ENCODE measurements at regions not wholly inside any gene's neighbourhood (a gene's known extent, or its start where the extent isn't known, plus 50 kb on each side); places are given as distances from the start of the nearest gene placed in this dataset.

DNA sequence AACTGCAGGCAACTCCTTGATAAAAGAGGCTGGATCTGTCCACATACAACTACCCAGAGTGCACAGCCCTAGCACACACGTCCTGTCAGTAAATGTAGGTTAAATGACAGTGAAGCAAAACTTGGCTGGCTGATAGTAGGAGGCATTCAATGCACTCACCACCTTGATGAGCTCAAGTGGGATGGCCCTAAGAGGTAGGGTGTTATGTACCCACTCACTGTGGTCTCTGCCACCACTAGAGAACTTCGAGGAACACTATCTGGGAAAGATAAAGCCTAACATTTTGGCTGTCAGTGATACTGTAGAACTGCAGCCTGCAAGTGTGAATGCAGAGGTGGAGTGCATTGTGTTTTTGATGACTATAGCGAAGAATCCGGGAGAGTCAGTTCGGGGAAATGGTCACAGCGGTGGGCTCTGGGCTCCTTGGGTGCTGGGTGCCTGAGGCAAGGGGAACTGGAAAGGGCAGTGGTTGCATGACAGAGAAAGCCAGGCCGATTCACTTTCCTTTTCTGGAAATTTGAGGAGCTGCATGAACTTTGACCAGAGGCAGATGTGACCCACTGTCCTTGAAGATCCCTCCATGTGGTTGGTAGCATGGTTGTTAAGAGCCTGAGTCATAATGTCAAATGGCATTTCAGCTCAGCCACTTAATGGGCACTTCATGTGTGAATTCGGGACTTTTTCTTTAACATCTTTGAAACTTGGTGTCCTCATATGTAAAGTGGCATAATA, 93.1 kb upstream of the ZPBP start:
- H3K27me3 ChIP-seq (ENCODE audit: control insufficient read depth, insufficient read depth, low read length), result no peaks in the 10 kb centered on the region
- 53% methylated on average over 5 of the region's 8 CpGs; no CpG with 5 or more reads in 1 of the 2 experiments for WGBS, 2 experiments (ENCODE audit: extremely low coverage in 2 of 2, insufficient read length in 1 of 2)
- H3K79me1 ChIP-seq (ENCODE audit: low read depth in 1 of 2, low read length in 2 of 2), result no peaks in the 10 kb centered on the region
- H2AK9ac ChIP-seq (replicated peaks; ENCODE audit: low read depth, low read length, poor library complexity), result no peak overlapping the region
- CTCF ChIA-PET, result no interaction called here
- POLR2A ChIA-PET (ENCODE audit: unreplicated experiment), result no interaction called here
- no peak overlapping the region for H2AK5ac ChIP-seq (ENCODE audit: low read depth, low read length)
- no peak overlapping the region for H4K8ac ChIP-seq (ENCODE audit: low read depth in 2 of 2, low read length in 2 of 2)
- H3K4me3 ChIP-seq (ENCODE audit: insufficient read depth, low read depth, low read length), result no peak overlapping the region
- TF ChIP-seq MXI1 (IDR thresholded peaks at IDR 0.05; ENCODE audit: borderline replicate concordance, low read depth, low read length), result no peak
- TF ChIP-seq MAZ (IDR thresholded peaks at IDR 0.05; ENCODE audit: borderline replicate concordance, low read depth, low read length), result no peak
- no peak for TF ChIP-seq POLR2A (IDR thresholded peaks at IDR 0.05; ENCODE audit: low read depth, low read length)
- no peak for TF ChIP-seq BHLHE40 (IDR thresholded peaks at IDR 0.05; ENCODE audit: low read depth, low read length)
- TF ChIP-seq CHD1 (IDR thresholded peaks at IDR 0.05; ENCODE audit: low read depth, low read length), result no peak
- no peak for TF ChIP-seq FOS (IDR thresholded peaks at IDR 0.05; ENCODE audit: low read depth, low read length)
- TF ChIP-seq CEBPB (IDR thresholded peaks at IDR 0.05; ENCODE audit: low read depth, low read length), result no peak
- no peak for TF ChIP-seq MAFK (IDR thresholded peaks at IDR 0.05; ENCODE audit: low read depth, low read length)
- TF ChIP-seq NFE2L2 (IDR thresholded peaks at IDR 0.05; ENCODE audit: low read depth, low read length), result no peak
- TF ChIP-seq, protein P1, sequence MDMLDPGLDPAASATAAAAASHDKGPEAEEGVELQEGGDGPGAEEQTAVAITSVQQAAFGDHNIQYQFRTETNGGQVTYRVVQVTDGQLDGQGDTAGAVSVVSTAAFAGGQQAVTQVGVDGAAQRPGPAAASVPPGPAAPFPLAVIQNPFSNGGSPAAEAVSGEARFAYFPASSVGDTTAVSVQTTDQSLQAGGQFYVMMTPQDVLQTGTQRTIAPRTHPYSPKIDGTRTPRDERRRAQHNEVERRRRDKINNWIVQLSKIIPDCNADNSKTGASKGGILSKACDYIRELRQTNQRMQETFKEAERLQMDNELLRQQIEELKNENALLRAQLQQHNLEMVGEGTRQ (IDR thresholded peaks at IDR 0.05; ENCODE audit: low read depth, low read length), result no peak
- TF ChIP-seq, protein P2, sequence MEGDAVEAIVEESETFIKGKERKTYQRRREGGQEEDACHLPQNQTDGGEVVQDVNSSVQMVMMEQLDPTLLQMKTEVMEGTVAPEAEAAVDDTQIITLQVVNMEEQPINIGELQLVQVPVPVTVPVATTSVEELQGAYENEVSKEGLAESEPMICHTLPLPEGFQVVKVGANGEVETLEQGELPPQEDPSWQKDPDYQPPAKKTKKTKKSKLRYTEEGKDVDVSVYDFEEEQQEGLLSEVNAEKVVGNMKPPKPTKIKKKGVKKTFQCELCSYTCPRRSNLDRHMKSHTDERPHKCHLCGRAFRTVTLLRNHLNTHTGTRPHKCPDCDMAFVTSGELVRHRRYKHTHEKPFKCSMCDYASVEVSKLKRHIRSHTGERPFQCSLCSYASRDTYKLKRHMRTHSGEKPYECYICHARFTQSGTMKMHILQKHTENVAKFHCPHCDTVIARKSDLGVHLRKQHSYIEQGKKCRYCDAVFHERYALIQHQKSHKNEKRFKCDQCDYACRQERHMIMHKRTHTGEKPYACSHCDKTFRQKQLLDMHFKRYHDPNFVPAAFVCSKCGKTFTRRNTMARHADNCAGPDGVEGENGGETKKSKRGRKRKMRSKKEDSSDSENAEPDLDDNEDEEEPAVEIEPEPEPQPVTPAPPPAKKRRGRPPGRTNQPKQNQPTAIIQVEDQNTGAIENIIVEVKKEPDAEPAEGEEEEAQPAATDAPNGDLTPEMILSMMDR (conservative IDR thresholded peaks at IDR 0.05; ENCODE audit: low read depth, low read length), result no peak
- TF ChIP-seq, protein P3, sequence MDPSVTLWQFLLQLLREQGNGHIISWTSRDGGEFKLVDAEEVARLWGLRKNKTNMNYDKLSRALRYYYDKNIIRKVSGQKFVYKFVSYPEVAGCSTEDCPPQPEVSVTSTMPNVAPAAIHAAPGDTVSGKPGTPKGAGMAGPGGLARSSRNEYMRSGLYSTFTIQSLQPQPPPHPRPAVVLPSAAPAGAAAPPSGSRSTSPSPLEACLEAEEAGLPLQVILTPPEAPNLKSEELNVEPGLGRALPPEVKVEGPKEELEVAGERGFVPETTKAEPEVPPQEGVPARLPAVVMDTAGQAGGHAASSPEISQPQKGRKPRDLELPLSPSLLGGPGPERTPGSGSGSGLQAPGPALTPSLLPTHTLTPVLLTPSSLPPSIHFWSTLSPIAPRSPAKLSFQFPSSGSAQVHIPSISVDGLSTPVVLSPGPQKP (IDR thresholded peaks at IDR 0.05; ENCODE audit: borderline replicate concordance, low read depth, low read length), result no peak
- no peak for TF ChIP-seq RFX5 (IDR thresholded peaks at IDR 0.05; ENCODE audit: low read depth, low read length)
- no peak for TF ChIP-seq RCOR1 (IDR thresholded peaks at IDR 0.05; ENCODE audit: insufficient replicate concordance, low read length)
- TF ChIP-seq SMC3 (IDR thresholded peaks at IDR 0.05; ENCODE audit: low read depth, low read length), result no peak
- no peak for TF ChIP-seq RAD21 (IDR thresholded peaks at IDR 0.05; ENCODE audit: low read length)
- BruUV-seq (replicated peaks), result no TSS peak
- H4K20me1 ChIP-seq (ENCODE audit: insufficient read depth, low read length), result no peaks in the 10 kb centered on the region
- H3K18ac ChIP-seq (ENCODE audit: low read depth, low read length), result no peak overlapping the region
- H2BK120ac ChIP-seq (ENCODE audit: low read depth, low read length), result no peak overlapping the region
- no peak overlapping the region for H3K27ac ChIP-seq (ENCODE audit: insufficient read depth, low read length)
- H3K56ac ChIP-seq (ENCODE audit: extremely low read depth, insufficient read depth, low read length), result no peak overlapping the region
- DNase-seq (no peak), ATAC-seq (ENCODE audit: low read depth) (no peak)
- no peak overlapping the region for H3K23ac ChIP-seq (ENCODE audit: low read depth, low read length)
- peaks cover 3% of the 10 kb centered on the region for H3K9me3 ChIP-seq (ENCODE audit: control insufficient read depth, insufficient read depth, low read length)
- dilution Hi-C loops (cut with HindIII; ENCODE audit: low sequenced_read_pairs, unreplicated experiment), result no loop called here
- H3K14ac ChIP-seq (replicated peaks; ENCODE audit: low read depth, low read length), result no peak overlapping the region
- no peak overlapping the region for H3K4ac ChIP-seq (ENCODE audit: low read depth, low read length)
- intact Hi-C loops (cut with micrococcal nuclease), result no loop called here
- H3K4me2 ChIP-seq (ENCODE audit: low read depth, low read length), result no peak overlapping the region
- H3K4me1 ChIP-seq (ENCODE audit: control insufficient read depth, insufficient read depth, low read length), result no peaks in the 10 kb centered on the region
- no peak overlapping the region for H4K5ac ChIP-seq (ENCODE audit: low read depth, low read length)
- H2BK5ac ChIP-seq (ENCODE audit: low read depth, low read length, poor library complexity, severe bottlenecking), result no peak overlapping the region
- no peak overlapping the region for H3K9ac ChIP-seq (ENCODE audit: low read depth, low read length)
- H4K91ac ChIP-seq (ENCODE audit: insufficient read depth, low read depth, low read length), result no peak overlapping the region
- in situ Hi-C loops (cut with MboI; ENCODE audit: low sequenced_read_pairs), result no loop called here
- no peak overlapping the region for H2BK15ac ChIP-seq (ENCODE audit: low read depth, low read length)
- no peaks in the 10 kb centered on the region for H3K36me3 ChIP-seq (ENCODE audit: control insufficient read depth, insufficient read depth, low read length)
- H2AFZ ChIP-seq (replicated peaks; ENCODE audit: low read length, poor library complexity), result no peak overlapping the region
- H3K9me1 ChIP-seq (ENCODE audit: insufficient read depth, low read length), result no peaks in the 10 kb centered on the region
- no peak overlapping the region for H2BK20ac ChIP-seq (ENCODE audit: low read depth, low read length)
